ENCODE measurements at regions not wholly inside any gene's neighbourhood (a gene's known extent, or its start where the extent isn't known, plus 50 kb on each side); places are given as distances from the start of the nearest gene placed in this dataset.
"Not testable (repeated sequence)": the region's sequence is repeated elsewhere in the genome, so short reads cannot be mapped to it uniquely, and the experiment has no call there.

DNA sequence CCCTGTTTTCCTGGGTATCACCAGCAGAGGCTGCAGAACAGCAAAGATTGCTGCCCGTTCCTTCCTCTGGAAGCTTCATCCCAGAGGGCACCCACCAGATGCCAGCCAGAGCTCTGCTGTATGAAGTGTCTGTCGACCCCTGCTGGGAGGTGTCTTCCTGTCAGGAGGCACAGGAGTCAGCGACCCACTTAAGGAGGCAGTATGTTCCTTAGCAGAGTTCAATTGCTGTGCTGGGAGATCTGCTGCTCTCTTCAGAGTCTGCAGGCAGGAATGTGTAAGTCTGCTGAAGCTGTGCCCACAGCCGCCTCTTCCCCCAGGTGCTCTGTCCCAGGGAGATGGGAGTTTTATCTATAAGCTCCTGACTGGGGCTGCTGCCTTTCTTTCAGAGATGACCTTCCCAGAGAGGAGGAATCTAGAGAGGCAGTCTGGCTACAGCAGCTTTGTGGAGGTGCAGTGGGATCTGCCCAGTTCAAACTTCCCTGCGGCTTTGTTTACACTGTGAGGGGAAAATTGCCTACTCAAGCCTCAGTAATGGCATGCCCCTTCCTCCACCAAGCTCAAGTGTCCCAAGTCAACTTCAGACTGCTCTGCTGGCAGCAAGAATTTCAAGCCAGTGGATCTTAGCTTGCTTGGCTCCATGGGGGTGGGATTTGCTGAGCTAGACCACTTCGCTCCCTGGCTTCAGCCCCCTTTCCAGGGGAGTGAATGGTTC is 100.6 kb downstream of the TMEM168 start:
- DNase-seq = not testable (repeated sequence)

DNA sequence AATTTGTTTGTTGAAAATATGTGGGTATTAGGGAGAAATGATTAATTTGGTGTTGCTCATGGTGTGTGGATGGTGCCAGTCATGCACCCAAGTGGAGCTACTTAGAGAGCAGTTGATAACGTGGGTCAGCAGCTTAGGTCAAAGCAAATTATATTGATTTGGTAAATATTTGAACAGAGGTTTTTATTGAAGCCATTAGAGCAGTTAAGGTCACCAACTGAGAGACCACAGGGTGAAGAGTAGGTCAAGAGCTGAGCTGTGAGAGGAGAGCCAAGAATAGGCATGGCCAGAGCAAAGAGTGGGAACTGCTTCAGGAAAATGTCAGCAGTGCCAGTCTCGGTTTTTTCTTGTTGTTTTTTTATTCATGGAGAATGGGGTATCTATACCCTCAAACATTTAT is 97.9 kb downstream of the TMEM168 start:
- DNase-seq = no peak

DNA sequence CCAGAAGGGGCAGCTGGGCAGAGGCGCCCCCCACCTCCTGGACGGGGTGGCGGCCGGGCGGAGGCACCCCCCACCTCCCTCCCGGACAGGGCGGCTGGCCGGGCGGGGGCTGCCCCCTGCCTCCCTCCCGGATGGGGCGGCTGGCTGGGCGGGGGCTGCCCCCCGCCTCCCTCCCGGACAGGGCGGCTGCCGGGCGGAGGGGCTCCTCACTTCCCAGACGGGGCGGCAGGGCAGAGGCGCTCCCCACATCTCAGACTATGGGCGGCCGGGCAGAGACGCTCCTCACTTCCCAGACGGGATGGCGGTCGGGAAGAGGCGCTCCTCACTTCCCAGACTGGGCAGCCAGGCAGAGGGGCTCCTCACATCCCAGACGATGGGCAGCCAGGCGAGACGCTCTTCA is 93.0 kb downstream of the TMEM168 start:
- not testable (repeated sequence) for DNase-seq

DNA sequence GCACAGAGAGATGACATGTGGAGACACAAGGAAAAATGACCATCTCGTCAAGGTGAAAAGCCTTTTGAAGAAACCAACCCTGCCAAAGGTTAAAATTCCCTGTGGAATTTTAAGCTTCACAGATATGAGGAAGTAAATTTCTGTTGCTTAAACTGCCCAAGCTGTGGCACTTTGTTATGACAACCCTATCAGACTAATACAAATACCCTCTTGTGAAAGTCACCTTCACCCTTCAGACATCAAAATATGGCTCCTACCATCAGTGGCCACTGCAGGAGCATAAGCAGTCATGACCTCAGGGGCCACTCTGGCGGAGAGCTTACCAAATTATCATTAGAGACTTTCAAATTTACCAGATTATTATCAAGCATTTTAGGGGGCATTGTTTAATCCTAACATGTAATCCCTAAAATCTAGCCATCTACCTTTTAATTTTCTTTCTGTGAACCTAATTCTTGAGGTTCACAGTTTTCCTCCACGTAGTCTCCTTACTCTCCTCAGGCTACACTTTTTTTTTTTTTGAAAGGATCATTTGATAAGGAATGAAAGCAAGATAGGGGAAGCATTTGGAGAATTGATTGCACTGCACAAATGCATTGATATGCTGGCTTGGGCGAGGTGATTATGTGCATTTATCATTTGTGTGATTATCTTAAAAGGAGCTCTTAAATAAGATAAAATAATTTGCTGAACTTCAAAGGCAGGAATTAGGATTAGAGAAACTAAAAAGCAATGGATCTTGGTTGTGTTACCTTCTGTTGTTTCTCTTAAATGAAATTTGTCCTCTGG is 90.3 kb downstream of the TMEM168 start:
- no peak for DNase-seq

DNA sequence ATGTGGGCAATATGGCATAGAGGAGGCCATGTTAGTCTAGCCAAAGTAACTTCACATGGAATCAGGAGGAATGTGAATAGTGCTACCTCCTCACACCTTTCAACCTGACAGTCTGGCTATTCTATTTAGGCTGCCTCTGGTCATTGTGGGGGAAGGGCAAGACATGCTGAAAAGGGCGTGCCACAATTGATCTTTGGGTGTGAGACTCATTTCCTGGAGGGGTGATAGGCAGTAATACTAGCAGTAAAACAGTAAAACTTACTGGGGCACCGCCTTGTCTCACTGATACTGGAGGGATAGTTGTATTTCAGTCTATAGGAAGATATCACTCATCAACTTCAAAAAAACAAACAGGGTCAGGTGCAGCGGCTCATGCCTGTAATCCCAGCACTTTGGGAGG is 88.7 kb downstream of the TMEM168 start:
- DNase-seq = no peak

DNA sequence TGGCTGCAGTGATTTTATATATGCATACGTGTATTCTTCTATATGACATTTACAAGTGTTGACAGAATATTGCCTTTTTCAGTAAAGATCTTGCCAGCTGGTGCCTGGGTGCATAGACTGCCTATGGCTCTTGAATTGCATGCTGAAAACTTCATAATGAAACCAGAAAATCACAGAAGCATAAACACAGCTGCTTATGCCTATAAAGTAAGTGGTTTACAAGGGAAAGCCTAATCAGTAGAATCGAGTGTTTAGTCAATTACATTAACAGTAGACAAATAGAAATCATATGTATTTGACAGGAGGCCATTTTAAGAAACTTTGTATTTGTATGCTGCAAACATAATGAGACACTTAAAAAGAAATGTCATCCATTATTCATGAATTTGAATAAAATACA is 82.5 kb downstream of the TMEM168 start:
- no peak for DNase-seq

DNA sequence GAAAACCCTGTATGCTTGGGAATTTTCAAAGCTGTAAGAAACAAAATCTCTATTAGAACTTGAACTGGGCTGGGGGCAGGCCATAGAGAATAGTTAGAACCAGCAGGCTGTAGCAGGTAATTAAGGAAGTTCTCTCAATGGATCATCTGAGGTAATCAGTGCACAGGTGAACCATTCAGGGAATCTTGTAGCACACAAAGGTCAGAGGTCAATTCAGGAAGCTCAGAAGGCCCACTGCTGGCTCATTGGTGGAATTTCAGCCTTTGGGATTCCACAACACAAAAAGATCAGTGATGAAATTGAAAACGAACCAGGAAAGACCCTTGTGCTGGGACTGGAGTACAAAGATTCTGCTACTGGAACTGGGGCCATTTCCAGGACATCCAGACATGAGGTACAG is 82.0 kb downstream of the TMEM168 start:
- no peak for DNase-seq
